AG09309 (cell line): ENCODE measurements at regions not wholly inside any gene's neighbourhood (a gene's known extent, or its start where the extent isn't known, plus 50 kb on each side); places are given as distances from the start of the nearest gene placed in this dataset.
"Not testable (repeated sequence)": the region's sequence is repeated elsewhere in the genome, so short reads cannot be mapped to it uniquely, and the experiment has no call there.

Source experiments
- DNase-seq: peaks from one replicate; pipeline ENCODE4 v3.0.0-alpha.2; 2010; ENCODE audit warnings: low read depth
- H3K4me3 ChIP-seq: 2 replicates; pipeline ENCODE4 v1.5.1; 2011; ENCODE audit warnings: mild to moderate bottlenecking, low read depth, low read length, moderate library complexity; ENCODE audit not compliant: control insufficient read depth
- TF ChIP-seq, protein P1 (sequence below): IDR thresholded peaks from 2 replicates; pipeline ENCODE4 v1.5.1; 2011; ENCODE audit warnings: mild to moderate bottlenecking, low read depth, low read length, inconsistent platforms; ENCODE audit not compliant: insufficient read depth, control insufficient read depth; ENCODE audit errors: missing control alignments

- H3K4me3 ChIP-seq: no peak overlapping the region
- TF ChIP-seq, protein P1, sequence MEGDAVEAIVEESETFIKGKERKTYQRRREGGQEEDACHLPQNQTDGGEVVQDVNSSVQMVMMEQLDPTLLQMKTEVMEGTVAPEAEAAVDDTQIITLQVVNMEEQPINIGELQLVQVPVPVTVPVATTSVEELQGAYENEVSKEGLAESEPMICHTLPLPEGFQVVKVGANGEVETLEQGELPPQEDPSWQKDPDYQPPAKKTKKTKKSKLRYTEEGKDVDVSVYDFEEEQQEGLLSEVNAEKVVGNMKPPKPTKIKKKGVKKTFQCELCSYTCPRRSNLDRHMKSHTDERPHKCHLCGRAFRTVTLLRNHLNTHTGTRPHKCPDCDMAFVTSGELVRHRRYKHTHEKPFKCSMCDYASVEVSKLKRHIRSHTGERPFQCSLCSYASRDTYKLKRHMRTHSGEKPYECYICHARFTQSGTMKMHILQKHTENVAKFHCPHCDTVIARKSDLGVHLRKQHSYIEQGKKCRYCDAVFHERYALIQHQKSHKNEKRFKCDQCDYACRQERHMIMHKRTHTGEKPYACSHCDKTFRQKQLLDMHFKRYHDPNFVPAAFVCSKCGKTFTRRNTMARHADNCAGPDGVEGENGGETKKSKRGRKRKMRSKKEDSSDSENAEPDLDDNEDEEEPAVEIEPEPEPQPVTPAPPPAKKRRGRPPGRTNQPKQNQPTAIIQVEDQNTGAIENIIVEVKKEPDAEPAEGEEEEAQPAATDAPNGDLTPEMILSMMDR: no peak
- DNase-seq: no peak
These were observed 177.3 kb upstream of the KL start for GRCh38 chr13:32838945-32839344.

DNA sequence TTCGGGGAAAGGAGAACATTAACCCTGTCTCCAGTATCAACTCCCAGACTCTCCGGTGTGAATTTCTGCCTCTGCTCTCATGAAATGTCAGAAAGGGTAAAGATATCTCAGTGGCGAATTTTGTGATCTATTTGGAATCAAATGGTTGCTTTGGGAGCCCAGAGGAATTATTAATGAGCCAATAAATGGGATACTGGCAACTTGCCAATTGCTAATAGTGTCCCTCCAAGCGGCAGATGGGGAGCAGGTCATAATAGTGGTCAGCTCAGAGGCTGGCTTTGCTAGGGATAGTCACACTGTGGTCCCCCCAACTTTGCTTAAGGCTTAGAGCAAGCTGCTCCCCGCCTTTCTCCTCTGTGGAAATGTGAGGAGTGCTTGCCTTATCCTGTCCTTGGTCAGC, 176.1 kb upstream of the KL start:
- no peak for DNase-seq
- TF ChIP-seq, protein P1: no peak
- H3K4me3 ChIP-seq: no peak overlapping the region

- no peak for DNase-seq
- no peak overlapping the region for H3K4me3 ChIP-seq
- TF ChIP-seq, protein P1: no peak
These were observed 175.1 kb upstream of the KL start for GRCh38 chr13:32840989-32841713.

- H3K4me3 ChIP-seq: no peak overlapping the region
- TF ChIP-seq, protein P1: no peak
- no peak for DNase-seq
These were observed 170.0 kb upstream of the KL start for GRCh38 chr13:32845952-32846950.

DNA sequence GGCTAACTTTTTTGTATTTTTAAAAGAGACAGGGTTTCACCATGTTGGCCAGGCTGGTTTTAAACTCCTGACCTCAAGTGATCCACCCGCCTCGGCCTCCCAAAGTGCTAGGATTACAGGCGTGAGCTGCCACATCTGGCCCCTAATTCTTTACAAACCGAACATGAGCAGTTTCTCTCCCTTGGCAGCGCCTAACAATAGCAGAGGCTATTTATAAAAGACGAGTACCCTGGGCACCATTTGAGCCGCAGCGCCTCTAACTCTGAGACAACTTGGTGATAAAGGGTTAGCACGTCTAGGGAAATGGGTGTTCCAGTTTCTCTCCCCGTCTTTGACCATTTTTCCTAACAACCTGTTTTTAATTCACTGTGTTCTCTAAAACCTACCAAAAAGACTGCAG, 168.2 kb upstream of the KL start:
- DNase-seq, H3K4me3 ChIP-seq: not testable (repeated sequence)

DNA sequence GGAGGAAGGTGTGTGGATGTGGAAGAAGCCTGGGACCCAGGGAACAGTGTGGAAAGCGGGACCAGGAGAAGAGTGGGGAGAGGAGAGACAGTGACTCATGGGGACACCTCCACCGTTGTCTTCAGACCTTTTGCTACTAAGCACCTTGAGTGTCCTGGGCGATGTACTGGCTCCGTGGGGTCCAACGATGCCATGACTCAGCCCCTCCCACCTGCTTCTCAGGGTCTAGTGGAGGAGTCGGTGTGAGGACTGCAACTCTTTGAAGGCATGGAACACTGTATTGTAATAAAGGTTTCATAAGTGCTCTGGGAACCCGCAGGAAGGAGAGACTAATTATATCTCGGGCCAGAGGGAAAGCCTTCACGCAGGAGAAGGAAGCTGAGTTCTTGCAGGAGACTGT, 166.9 kb upstream of the KL start:
- H3K4me3 ChIP-seq: no peak overlapping the region
- TF ChIP-seq, protein P1: no peak
- no peak for DNase-seq

- peak; percentile 16 for DNase-seq
- no peak overlapping the region for H3K4me3 ChIP-seq
- TF ChIP-seq, protein P1: no peak
These were observed 165.7 kb upstream of the KL start for GRCh38 chr13:32850316-32851052.
